Activated CD8-positive, alpha-beta memory T cell treated with anti-CD3 and anti-CD28 coated beads, Interleukin-2, amount 50 U/mL, for 24 hours (primary cell): ENCODE measurements at regions not wholly inside any gene's neighbourhood (a gene's known extent, or its start where the extent isn't known, plus 50 kb on each side); places are given as distances from the start of the nearest gene placed in this dataset.
"Not testable (repeated sequence)": the region's sequence is repeated elsewhere in the genome, so short reads cannot be mapped to it uniquely, and the experiment has no call there.

ENCODE experiments used
- DNase-seq: peaks from one replicate; pipeline ENCODE4 v3.0.0-alpha.2; 2020; ENCODE audit errors: extremely low read depth

- DNase-seq = no peak
Observed at GRCh38 chr6:144395014-144395413, 109.9 kb downstream of the UTRN start.

- DNase-seq = no peak
Observed at GRCh38 chr6:144395826-144396225, 110.7 kb downstream of the UTRN start.

GRCh38 chr6:144397141-144397540, 112.0 kb downstream of the UTRN start:
- DNase-seq = no peak

- no peak for DNase-seq
Observed at GRCh38 chr6:144400321-144400720, 115.2 kb downstream of the UTRN start.

GRCh38 chr6:144401736-144402733, 116.9 kb downstream of the UTRN start:
- DNase-seq = no peak

- no peak for DNase-seq
Observed at GRCh38 chr6:144402750-144403149, 117.6 kb downstream of the UTRN start.

GRCh38 chr6:144405163-144405562, 120.0 kb downstream of the UTRN start:
- no peak for DNase-seq

GRCh38 chr6:144406796-144407195, 121.7 kb downstream of the UTRN start:
- no peak for DNase-seq

GRCh38 chr6:144408161-144408560, 123.0 kb downstream of the UTRN start:
- DNase-seq = no peak

GRCh38 chr6:144410059-144410458, 124.9 kb downstream of the UTRN start:
- DNase-seq = no peak

- DNase-seq = not testable (repeated sequence)
Observed at GRCh38 chr6:144410574-144410973, 125.4 kb downstream of the UTRN start.

GRCh38 chr6:144411531-144412165, 126.5 kb downstream of the UTRN start:
- no peak for DNase-seq

GRCh38 chr6:144413418-144413817, 128.3 kb downstream of the UTRN start:
- no peak for DNase-seq

GRCh38 chr6:144415014-144415413, 129.9 kb downstream of the UTRN start:
- DNase-seq = no peak

- no peak for DNase-seq
Observed at GRCh38 chr6:144415835-144416237, 130.7 kb downstream of the UTRN start.

- no peak for DNase-seq
Observed at GRCh38 chr6:144416244-144416643, 131.1 kb downstream of the UTRN start.

- DNase-seq = no peak
Observed at GRCh38 chr6:144416773-144417172, 131.6 kb downstream of the UTRN start.

- DNase-seq = no peak
Observed at GRCh38 chr6:144417681-144418080, 132.5 kb downstream of the UTRN start.

- no peak for DNase-seq
Observed at GRCh38 chr6:144418959-144419545, 133.9 kb downstream of the UTRN start.

- DNase-seq = no peak
Observed at GRCh38 chr6:144423167-144423566, 138.0 kb downstream of the UTRN start.

- DNase-seq = no peak
Observed at GRCh38 chr6:144429753-144430152, 144.6 kb downstream of the UTRN start.

GRCh38 chr6:144433446-144433845, 148.3 kb downstream of the UTRN start:
- not testable (repeated sequence) for DNase-seq
